Activated CD4-positive, alpha-beta T cell treated with anti-CD3 and anti-CD28 coated beads, Interleukin-2, Interleukin-4, amounts not matched to agents 100 ng/mL and 50 ng/mL, durations not matched to agents 16 hours and 8 hours (primary cell): ENCODE measurements at regions not wholly inside any gene's neighbourhood (a gene's known extent, or its start where the extent isn't known, plus 50 kb on each side); places are given as distances from the start of the nearest gene placed in this dataset.

Experiments used
- DNase-seq: peaks from one replicate; pipeline ENCODE4 v3.0.0-alpha.2; 2020; ENCODE audit warnings: low spot score

DNA sequence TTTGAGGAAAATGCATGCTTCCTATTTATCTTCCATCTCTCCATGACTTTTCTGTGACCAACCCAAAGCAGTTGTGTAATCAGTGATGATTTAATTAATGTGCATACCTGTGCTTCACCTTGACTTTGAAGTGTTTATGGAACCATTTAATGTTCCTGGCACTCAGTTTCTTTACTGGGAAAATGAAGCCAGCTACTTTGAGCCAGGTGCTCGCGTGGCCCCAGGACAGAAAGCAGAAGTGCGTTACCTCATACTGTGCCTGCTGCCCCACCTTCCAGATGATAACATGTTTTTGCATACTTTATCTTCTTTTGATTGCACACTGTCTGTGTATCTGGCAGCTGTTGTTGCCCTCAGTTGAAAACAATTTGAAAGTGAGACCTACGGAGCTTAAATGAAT, 61.3 kb downstream of the PMAIP1 start:
- DNase-seq: no peak

GRCh38 chr18:59960272-59960671, 60.5 kb downstream of the PMAIP1 start:
- no peak for DNase-seq

GRCh38 chr18:59959606-59960005, 59.8 kb downstream of the PMAIP1 start:
- DNase-seq: no peak

DNA sequence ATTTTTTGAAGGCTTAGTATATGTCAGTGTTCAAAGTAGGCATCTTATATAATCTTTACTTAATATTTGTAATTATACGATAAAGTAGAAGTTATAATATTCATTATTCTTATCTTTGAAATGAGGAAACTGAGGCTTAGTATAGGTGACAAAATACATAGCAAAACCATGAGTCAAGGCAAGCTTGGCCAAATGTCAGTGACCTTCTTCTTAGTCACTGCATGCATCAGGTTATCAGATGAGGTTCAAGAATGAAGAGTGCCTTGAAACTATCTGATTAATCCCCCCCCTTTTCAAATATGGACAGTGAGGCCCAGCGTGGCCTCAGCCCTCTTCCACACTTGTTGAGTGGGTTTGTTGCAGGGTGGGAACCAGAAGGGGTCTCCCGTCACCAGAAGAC, 59.3 kb downstream of the PMAIP1 start:
- DNase-seq: no peak

GRCh38 chr18:59957957-59958356, 58.2 kb downstream of the PMAIP1 start:
- no peak for DNase-seq

GRCh38 chr18:59954755-59955156, 55.0 kb downstream of the PMAIP1 start:
- DNase-seq: no peak

DNA sequence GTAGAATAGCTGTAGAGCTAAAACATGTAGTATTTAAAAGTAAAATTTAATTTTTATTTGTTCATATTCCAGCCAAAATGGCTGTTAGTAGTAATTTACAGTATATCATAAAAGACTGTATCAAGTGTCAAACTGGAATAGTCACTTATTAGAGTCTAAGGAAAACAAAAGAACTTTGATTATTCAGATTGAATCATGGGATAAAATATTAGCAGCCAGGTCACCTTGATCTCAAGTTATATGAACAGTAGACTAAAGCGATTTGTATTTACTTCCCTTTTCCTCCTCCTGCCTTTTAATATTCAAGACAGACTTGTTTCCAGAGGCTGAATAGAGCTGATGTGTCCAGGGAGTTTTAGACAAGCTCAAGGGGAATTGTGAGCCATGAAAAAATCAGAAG, 54.4 kb downstream of the PMAIP1 start:
- no peak for DNase-seq
